ENCODE measurements at regions not wholly inside any gene's neighbourhood (a gene's known extent, or its start where the extent isn't known, plus 50 kb on each side); places are given as distances from the start of the nearest gene placed in this dataset.

DNA sequence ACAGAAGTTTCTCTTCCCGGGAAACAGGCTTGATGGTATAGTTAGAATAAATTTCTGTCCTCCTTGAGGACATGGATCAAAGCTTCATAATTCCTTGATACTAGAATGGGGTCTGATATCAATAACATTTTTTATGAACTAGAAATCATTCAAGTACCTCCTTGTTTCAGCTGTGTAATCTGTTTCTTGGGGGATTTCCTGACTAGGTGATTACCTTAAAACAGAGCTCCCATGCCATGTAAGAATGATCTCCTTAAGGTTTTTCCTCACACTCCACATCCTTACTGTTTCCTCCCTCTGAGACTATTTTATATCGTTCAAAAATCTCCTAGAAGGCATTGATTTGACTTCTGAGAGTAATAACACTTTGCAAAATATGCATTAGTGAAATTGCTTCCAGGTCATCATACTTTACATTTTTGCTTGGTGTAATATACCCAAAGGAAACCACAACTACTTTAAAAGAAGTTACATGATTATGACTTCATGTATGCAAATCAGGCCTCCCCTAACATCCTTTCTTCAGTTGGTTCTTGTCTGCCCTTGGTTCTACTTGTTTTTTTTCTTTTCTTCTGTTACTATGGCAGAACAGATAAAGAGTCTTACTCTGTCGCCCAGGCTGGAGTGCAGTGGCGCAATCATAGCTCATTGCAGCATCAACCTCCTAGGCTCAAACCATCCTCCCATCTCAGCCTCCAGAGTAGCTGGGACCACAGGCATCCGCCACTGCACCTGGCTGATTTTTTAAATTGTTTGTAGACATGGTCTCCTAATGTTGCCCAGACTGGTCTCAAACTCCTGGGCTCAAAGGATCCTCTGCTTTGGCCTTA is 388.8 kb downstream of the ZFHX3 start:
- H3K4me1 Mint-ChIP-seq: peaks cover 29% of the 10 kb centered on the region
- no peaks in the 10 kb centered on the region for H3K27me3 Mint-ChIP-seq
- H3K9me3 Mint-ChIP-seq: no peaks in the 10 kb centered on the region
- ChIA-PET CTCF (interaction anchor here (1.0 to 1.3 kb wide), 2 partner anchors 15 to 538 kb away, joined by 3 read pairs; no protein-coding TSS in a partner anchor), POLR2A (interaction anchor here (0.7 to 0.9 kb wide), 2 partner anchors 9 to 1068 kb away, joined by 3 to 12 read pairs; no protein-coding TSS in a partner anchor)
- intact Hi-C loops (cut with micrococcal nuclease): loop anchor here (5.0 kb wide), 1 partner anchor 52 kb away; no protein-coding TSS in a partner anchor
- peak overlapping the region; percentile 84 for H3K27ac Mint-ChIP-seq
- DNase-seq: no peak
- H3K4me3 Mint-ChIP-seq: peak overlapping the region; percentile 59
- peak; percentile 59 for ATAC-seq (ENCODE audit: low read depth)
- TF ChIP-seq, protein P1, sequence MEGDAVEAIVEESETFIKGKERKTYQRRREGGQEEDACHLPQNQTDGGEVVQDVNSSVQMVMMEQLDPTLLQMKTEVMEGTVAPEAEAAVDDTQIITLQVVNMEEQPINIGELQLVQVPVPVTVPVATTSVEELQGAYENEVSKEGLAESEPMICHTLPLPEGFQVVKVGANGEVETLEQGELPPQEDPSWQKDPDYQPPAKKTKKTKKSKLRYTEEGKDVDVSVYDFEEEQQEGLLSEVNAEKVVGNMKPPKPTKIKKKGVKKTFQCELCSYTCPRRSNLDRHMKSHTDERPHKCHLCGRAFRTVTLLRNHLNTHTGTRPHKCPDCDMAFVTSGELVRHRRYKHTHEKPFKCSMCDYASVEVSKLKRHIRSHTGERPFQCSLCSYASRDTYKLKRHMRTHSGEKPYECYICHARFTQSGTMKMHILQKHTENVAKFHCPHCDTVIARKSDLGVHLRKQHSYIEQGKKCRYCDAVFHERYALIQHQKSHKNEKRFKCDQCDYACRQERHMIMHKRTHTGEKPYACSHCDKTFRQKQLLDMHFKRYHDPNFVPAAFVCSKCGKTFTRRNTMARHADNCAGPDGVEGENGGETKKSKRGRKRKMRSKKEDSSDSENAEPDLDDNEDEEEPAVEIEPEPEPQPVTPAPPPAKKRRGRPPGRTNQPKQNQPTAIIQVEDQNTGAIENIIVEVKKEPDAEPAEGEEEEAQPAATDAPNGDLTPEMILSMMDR (IDR thresholded peaks at IDR 0.05): no peak
- H3K36me3 Mint-ChIP-seq (ENCODE audit: low read depth): peaks cover under 1% of the 10 kb centered on the region

DNA sequence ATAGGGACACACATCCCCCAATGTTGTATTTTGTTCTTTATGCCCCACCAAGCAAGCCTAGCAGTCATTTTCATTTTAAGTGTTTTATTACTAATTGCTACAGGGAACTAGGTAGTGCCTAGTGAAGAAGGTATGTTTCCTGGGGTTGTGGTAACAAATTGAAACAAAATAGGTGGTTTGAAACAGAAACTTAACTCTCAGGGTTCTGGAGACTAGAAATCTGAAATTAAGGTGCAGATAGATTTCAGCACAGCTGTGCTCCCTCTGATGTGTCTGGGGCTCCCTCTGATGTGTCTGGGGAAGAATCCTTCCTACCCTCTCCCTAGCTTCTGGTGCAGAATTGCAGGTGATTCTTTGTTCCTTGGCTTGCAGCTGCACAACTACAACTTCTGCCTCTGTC is 390.1 kb downstream of the ZFHX3 start:
- Mint-ChIP-seq H3K4me3 (no peak overlapping the region), H3K4me1 (peaks cover 25% of the 10 kb centered on the region), H3K27ac (peak overlapping the region; percentile 84), H3K36me3 (ENCODE audit: low read depth) (no peaks in the 10 kb centered on the region), H3K27me3 (no peaks in the 10 kb centered on the region), H3K9me3 (no peaks in the 10 kb centered on the region)
- POLR2A ChIA-PET: interaction anchor here (0.7 kb wide), 1 partner anchor 23 kb away, joined by 4 read pairs; no protein-coding TSS in a partner anchor
- ATAC-seq (ENCODE audit: low read depth): peak; percentile 53
- TF ChIP-seq, protein P1 (IDR thresholded peaks at IDR 0.05): no peak
- no peak for DNase-seq
- intact Hi-C loops (cut with micrococcal nuclease): loop anchor here (5.0 kb wide), 1 partner anchor 50 kb away; no protein-coding TSS in a partner anchor
- CTCF ChIA-PET: interaction anchor here (1.3 kb wide), 1 partner anchor 13 kb away, joined by 3 read pairs; no protein-coding TSS in a partner anchor

DNA sequence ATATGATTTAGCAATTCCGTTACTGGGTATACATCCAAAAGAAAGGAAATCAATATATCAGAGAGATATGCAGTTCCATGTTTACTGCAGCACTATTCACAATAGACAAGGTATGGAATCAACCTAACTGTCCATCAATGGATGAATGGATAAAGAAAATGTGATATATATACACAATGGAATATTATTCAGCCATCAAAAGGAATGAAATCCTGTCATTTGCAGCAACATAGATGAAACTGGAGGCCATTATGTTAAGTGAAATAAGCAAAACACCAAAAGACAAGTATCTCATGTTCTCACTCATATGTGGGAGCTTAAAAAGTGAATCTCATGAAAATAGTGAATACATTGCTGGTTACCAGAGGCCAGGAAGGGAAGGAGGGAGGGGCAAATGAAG is 390.8 kb downstream of the ZFHX3 start:
- POLR2A ChIA-PET: no interaction called here
- H3K4me1 Mint-ChIP-seq: peaks cover 25% of the 10 kb centered on the region
- H3K4me3 Mint-ChIP-seq: no peak overlapping the region
- TF ChIP-seq, protein P1 (IDR thresholded peaks at IDR 0.05): no peak
- CTCF ChIA-PET: no interaction called here
- intact Hi-C loops (cut with micrococcal nuclease): loop anchor here (5.0 kb wide), 1 partner anchor 50 kb away; no protein-coding TSS in a partner anchor
- DNase-seq: no peak
- no peak for ATAC-seq (ENCODE audit: low read depth)
- H3K27ac Mint-ChIP-seq: no peak overlapping the region
- H3K27me3 Mint-ChIP-seq: no peaks in the 10 kb centered on the region
- H3K9me3 Mint-ChIP-seq: peaks cover 3% of the 10 kb centered on the region
- no peaks in the 10 kb centered on the region for H3K36me3 Mint-ChIP-seq (ENCODE audit: low read depth)

DNA sequence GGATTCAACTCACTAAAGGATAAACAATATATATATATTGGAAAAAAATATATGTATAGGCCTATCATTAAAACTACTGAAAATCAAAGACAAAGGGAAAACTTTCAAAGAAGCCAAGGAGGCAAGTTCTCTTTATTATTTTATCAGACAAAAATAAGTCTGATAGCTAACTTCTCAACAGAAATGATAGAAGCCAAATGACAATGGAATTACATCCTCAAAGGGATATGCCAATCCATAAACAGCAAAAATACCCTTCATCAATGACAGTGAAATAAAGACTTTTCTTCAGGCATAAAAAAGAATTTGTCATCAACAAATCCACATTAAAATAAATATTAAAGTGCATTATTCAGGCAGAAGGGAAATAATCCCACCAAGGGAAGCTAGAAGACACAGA is 393.4 kb downstream of the ZFHX3 start:
- H3K4me1 Mint-ChIP-seq: peaks cover 31% of the 10 kb centered on the region
- no peaks in the 10 kb centered on the region for H3K36me3 Mint-ChIP-seq (ENCODE audit: low read depth)
- intact Hi-C loops (cut with micrococcal nuclease): no loop called here
- H3K4me3 Mint-ChIP-seq: no peak overlapping the region
- TF ChIP-seq, protein P1 (IDR thresholded peaks at IDR 0.05): no peak
- ATAC-seq (ENCODE audit: low read depth) (no peak), DNase-seq (no peak)
- no peak overlapping the region for H3K27ac Mint-ChIP-seq
- H3K27me3 Mint-ChIP-seq: no peaks in the 10 kb centered on the region
- POLR2A ChIA-PET: interaction anchor here (0.7 to 0.9 kb wide), 2 partner anchors 10 to 25 kb away, joined by 5 to 8 read pairs; no protein-coding TSS in a partner anchor
- H3K9me3 Mint-ChIP-seq: peaks cover 6% of the 10 kb centered on the region
- CTCF ChIA-PET: interaction anchor here (0.9 kb wide), 1 partner anchor 16 kb away, joined by 3 read pairs; no protein-coding TSS in a partner anchor
